AG04450 (cell line): ENCODE measurements at regions not wholly inside any gene's neighbourhood (a gene's known extent, or its start where the extent isn't known, plus 50 kb on each side); places are given as distances from the start of the nearest gene placed in this dataset.

Experiments
- CTCF ChIA-PET: fragments of 300-600, 350-600 bp; formaldehyde crosslinking; extraction: SDS; loops from one replicate; lab custom pipeline; 2022; ENCODE audit warnings: antibody characterized with exemption, inconsistent platforms; lab: Charles Lee
- POLR2A ChIA-PET: fragments of 350-600 bp; formaldehyde crosslinking; extraction: SDS; loops from one replicate; lab custom pipeline; 2021; ENCODE audit warnings: antibody characterized with exemption, inconsistent platforms; lab: Yijun Ruan, JAX
- DNase-seq: peaks from one replicate; pipeline ENCODE4 v3.0.0-alpha.2; 2011; ENCODE audit warnings: low read depth, low spot score
- H3K27ac ChIP-seq: one replicate; pipeline ENCODE4 v1.5.1; 2012; ENCODE audit warnings: low read depth, low read length, control low read depth
- H3K27me3 ChIP-seq: one replicate; pipeline ENCODE4 v1.6.0; 2012; ENCODE audit warnings: low read length; ENCODE audit not compliant: control insufficient read depth, insufficient read depth
- H3K4me3 ChIP-seq: 2 replicates; pipeline ENCODE4 v1.5.1; 2011; ENCODE audit warnings: mild to moderate bottlenecking, low read depth, low read length, control low read depth
- H3K9me3 ChIP-seq: 2 replicates; pipeline ENCODE4 v1.5.1; 2012; ENCODE audit warnings: low read length; ENCODE audit not compliant: control insufficient read depth, insufficient read depth
- CTCF ChIP-seq: IDR thresholded peaks from 2 replicates; pipeline ENCODE4 v1.5.1; 2011; ENCODE audit warnings: low read depth, low read length, control low read depth, inconsistent platforms

GRCh38 chr15:92521624-92522008, 127.9 kb downstream of the ST8SIA2 start:
- POLR2A ChIA-PET = interaction anchor here (1.1 kb wide), 1 partner anchor 193 kb away, joined by 7 read pairs; no protein-coding TSS in a partner anchor
- TF ChIP-seq CTCF = peak; percentile 79
- Histone ChIP-seq H3K9me3 (no peaks in the 10 kb centered on the region), H3K27ac (no peak overlapping the region), H3K4me3 (no peak overlapping the region), H3K27me3 (no peaks in the 10 kb centered on the region)
- CTCF ChIA-PET = interaction anchor here (0.6 to 4.7 kb wide), 25 partner anchors 12 to 507 kb away, joined by 3 to 96 read pairs (median 4); no protein-coding TSS in a partner anchor
- DNase-seq = peak; percentile 55

- H3K4me3 ChIP-seq = no peak overlapping the region
- H3K9me3 ChIP-seq = no peaks in the 10 kb centered on the region
- H3K27ac ChIP-seq = no peak overlapping the region
- TF ChIP-seq CTCF = no peak
- H3K27me3 ChIP-seq = no peaks in the 10 kb centered on the region
- POLR2A ChIA-PET = interaction anchor here (1.1 kb wide), 1 partner anchor 194 kb away, joined by 7 read pairs; no protein-coding TSS in a partner anchor
- DNase-seq = no peak
- CTCF ChIA-PET = interaction anchor here (0.7 to 4.7 kb wide), 14 partner anchors 13 to 424 kb away, joined by 3 to 96 read pairs (median 4); no protein-coding TSS in a partner anchor
Measured at GRCh38 chr15:92520914-92521623, 127.4 kb downstream of the ST8SIA2 start.

- CTCF ChIA-PET = interaction anchor here (1.0 to 4.7 kb wide), 2 partner anchors 195 to 198 kb away, joined by 4 to 46 read pairs; no protein-coding TSS in a partner anchor
- Histone ChIP-seq H3K9me3 (no peaks in the 10 kb centered on the region), H3K4me3 (no peak overlapping the region), H3K27ac (no peak overlapping the region), H3K27me3 (no peaks in the 10 kb centered on the region)
- POLR2A ChIA-PET = no interaction called here
- TF ChIP-seq CTCF = no peak
- no peak for DNase-seq
Measured at GRCh38 chr15:92519709-92520108, 126.0 kb downstream of the ST8SIA2 start.
